ENCODE measurements at regions not wholly inside any gene's neighbourhood (a gene's known extent, or its start where the extent isn't known, plus 50 kb on each side); places are given as distances from the start of the nearest gene placed in this dataset.

- Histone ChIP-seq H3K4me3 (ENCODE audit: low read length) (no peak overlapping the region), H3K36me3 (replicated peaks; ENCODE audit: insufficient read depth, low read length) (no peaks in the 10 kb centered on the region), H3K9ac (ENCODE audit: low read length) (no peak overlapping the region), H3K79me2 (ENCODE audit: low read length) (no peaks in the 10 kb centered on the region), H3K4me1 (ENCODE audit: low read length) (no peaks in the 10 kb centered on the region), H4K20me1 (ENCODE audit: insufficient read depth, low read length) (no peaks in the 10 kb centered on the region), H3K4me2 (ENCODE audit: low read depth, low read length) (no peak overlapping the region), H3K9me3 (replicated peaks; ENCODE audit: insufficient read depth, low read length) (no peaks in the 10 kb centered on the region), H2AFZ (ENCODE audit: low read length) (no peak overlapping the region), H3K9me2 (replicated peaks; ENCODE audit: insufficient read depth, low read length) (no peaks in the 10 kb centered on the region), H3F3A (ENCODE audit: insufficient read depth, low read length) (no peaks in the 10 kb centered on the region), H3K27me3 (replicated peaks; ENCODE audit: insufficient read depth, low read length) (no peaks in the 10 kb centered on the region), H3K27ac (ENCODE audit: low read length) (no peak overlapping the region)
- DNase-seq: no peak
- no peak for TF ChIP-seq CTCF (IDR thresholded peaks at IDR 0.05; ENCODE audit: low read length)
- no peak for TF ChIP-seq EZH2 (optimal IDR thresholded peaks at IDR 0.05; ENCODE audit: low read depth, low read length)
- no peak for TF ChIP-seq EZH2phosphoT487 (IDR thresholded peaks at IDR 0.05; ENCODE audit: low read length)
These were observed 860.8 kb upstream of the MAP3K7 start for GRCh38 chr6:91447530-91448254.

- no peak for TF ChIP-seq EZH2phosphoT487 (IDR thresholded peaks at IDR 0.05; ENCODE audit: low read length)
- TF ChIP-seq EZH2 (optimal IDR thresholded peaks at IDR 0.05; ENCODE audit: low read depth, low read length): no peak
- no peak for TF ChIP-seq CTCF (IDR thresholded peaks at IDR 0.05; ENCODE audit: low read length)
- DNase-seq: no peak
- no peaks in the 10 kb centered on the region for H3K9me3 ChIP-seq (replicated peaks; ENCODE audit: insufficient read depth, low read length)
- no peaks in the 10 kb centered on the region for H3F3A ChIP-seq (ENCODE audit: insufficient read depth, low read length)
- no peak overlapping the region for H3K9ac ChIP-seq (ENCODE audit: low read length)
- no peak overlapping the region for H2AFZ ChIP-seq (ENCODE audit: low read length)
- H3K4me1 ChIP-seq (ENCODE audit: low read length): no peaks in the 10 kb centered on the region
- H4K20me1 ChIP-seq (ENCODE audit: insufficient read depth, low read length): no peaks in the 10 kb centered on the region
- H3K4me3 ChIP-seq (ENCODE audit: low read length): no peak overlapping the region
- no peaks in the 10 kb centered on the region for H3K79me2 ChIP-seq (ENCODE audit: low read length)
- H3K9me2 ChIP-seq (replicated peaks; ENCODE audit: insufficient read depth, low read length): no peaks in the 10 kb centered on the region
- no peaks in the 10 kb centered on the region for H3K27me3 ChIP-seq (replicated peaks; ENCODE audit: insufficient read depth, low read length)
- H3K36me3 ChIP-seq (replicated peaks; ENCODE audit: insufficient read depth, low read length): no peaks in the 10 kb centered on the region
- no peak overlapping the region for H3K4me2 ChIP-seq (ENCODE audit: low read depth, low read length)
- H3K27ac ChIP-seq (ENCODE audit: low read length): no peak overlapping the region
These were observed 860.2 kb upstream of the MAP3K7 start for GRCh38 chr6:91447081-91447480.

GRCh38 chr6:91443405-91443804 lies 856.5 kb upstream of the MAP3K7 start:
- no peak overlapping the region for H2AFZ ChIP-seq (ENCODE audit: low read length)
- H4K20me1 ChIP-seq (ENCODE audit: insufficient read depth, low read length): no peaks in the 10 kb centered on the region
- H3K9ac ChIP-seq (ENCODE audit: low read length): no peak overlapping the region
- TF ChIP-seq CTCF (IDR thresholded peaks at IDR 0.05; ENCODE audit: low read length) (no peak), EZH2phosphoT487 (IDR thresholded peaks at IDR 0.05; ENCODE audit: low read length) (no peak), EZH2 (optimal IDR thresholded peaks at IDR 0.05; ENCODE audit: low read depth, low read length) (no peak)
- no peaks in the 10 kb centered on the region for H3K4me1 ChIP-seq (ENCODE audit: low read length)
- no peaks in the 10 kb centered on the region for H3K36me3 ChIP-seq (replicated peaks; ENCODE audit: insufficient read depth, low read length)
- no peaks in the 10 kb centered on the region for H3K27me3 ChIP-seq (replicated peaks; ENCODE audit: insufficient read depth, low read length)
- H3K4me2 ChIP-seq (ENCODE audit: low read depth, low read length): no peak overlapping the region
- H3K9me2 ChIP-seq (replicated peaks; ENCODE audit: insufficient read depth, low read length): no peaks in the 10 kb centered on the region
- no peaks in the 10 kb centered on the region for H3K79me2 ChIP-seq (ENCODE audit: low read length)
- no peaks in the 10 kb centered on the region for H3K9me3 ChIP-seq (replicated peaks; ENCODE audit: insufficient read depth, low read length)
- no peaks in the 10 kb centered on the region for H3F3A ChIP-seq (ENCODE audit: insufficient read depth, low read length)
- no peak overlapping the region for H3K4me3 ChIP-seq (ENCODE audit: low read length)
- DNase-seq: no peak
- no peak overlapping the region for H3K27ac ChIP-seq (ENCODE audit: low read length)

Measured in MM.1S (cell line).